HS-5 (cell line): ENCODE measurements at regions not wholly inside any gene's neighbourhood (a gene's known extent, or its start where the extent isn't known, plus 50 kb on each side); places are given as distances from the start of the nearest gene placed in this dataset.
"Not testable (repeated sequence)": the region's sequence is repeated elsewhere in the genome, so short reads cannot be mapped to it uniquely, and the experiment has no call there.

ENCODE experiments used
- DNase-seq: peaks from one replicate; pipeline ENCODE4 v3.0.0-alpha.2; 2012; ENCODE audit warnings: low read depth

- DNase-seq = peak; percentile 28
Observed at GRCh38 chr6:159594106-159594749, 98.8 kb downstream of the SOD2 start.

- DNase-seq = no peak
Observed at GRCh38 chr6:159590835-159591234, 102.2 kb downstream of the SOD2 start.

DNA sequence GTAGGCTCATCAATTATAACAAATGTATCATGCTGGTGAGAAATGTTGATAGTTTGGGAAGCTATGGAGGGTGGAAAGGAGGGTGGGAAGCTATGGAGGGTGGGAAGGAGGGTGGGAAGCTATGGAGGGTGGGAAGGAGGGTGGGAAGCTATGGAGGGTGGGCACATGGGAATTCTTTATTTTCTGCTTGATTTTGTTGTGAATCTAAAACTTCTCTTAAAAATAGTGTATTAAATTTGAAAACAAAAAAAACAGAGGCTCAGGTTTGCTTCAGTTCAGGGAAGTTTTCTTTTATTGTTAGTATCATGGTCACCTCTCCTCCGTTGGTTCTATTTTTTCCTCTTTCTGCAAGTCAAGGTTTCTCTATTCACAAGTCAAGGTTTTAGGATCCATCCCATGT, 106.4 kb downstream of the SOD2 start:
- DNase-seq = no peak

DNA sequence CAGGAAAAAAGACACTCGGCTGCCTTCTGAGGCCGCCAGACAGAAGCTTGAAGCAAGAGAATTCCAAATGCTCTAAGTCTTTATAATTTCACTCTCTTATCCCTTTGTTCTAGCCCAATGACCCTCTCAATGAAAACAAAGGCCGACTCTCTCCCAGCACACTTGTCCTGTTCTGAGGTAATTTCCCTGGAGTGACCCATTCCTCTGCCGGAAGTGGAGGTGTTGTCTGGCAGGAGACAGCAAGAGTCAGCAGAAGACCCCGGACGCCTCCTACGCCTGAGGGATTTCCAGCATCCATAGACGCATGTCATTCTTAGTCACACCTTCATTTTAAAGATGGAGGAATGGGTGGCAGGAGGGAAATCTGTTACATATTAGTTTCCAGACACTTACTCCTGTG, 110.3 kb downstream of the SOD2 start:
- no peak for DNase-seq

DNA sequence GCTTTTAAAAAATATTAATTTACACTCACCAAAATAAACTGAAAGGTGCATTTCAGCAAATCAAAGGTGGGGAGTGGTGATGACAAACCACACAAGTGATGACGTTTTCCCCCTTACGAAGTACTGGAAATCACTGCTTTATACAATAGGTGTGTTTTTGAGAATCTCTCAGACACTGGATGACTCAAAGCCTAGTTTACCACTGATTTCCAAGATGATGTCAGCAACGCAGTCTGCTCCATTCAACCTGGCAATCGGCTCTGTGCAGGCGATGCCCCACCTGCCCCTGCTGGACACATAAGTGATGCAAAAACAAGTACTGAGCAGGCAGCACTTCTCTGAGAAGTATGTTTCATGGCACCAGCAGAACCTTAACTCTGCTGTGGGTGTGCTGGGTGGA, 114.4 kb downstream of the SOD2 start:
- DNase-seq = no peak

- no peak for DNase-seq
Observed at GRCh38 chr6:159577564-159577963, 115.5 kb downstream of the SOD2 start.

DNA sequence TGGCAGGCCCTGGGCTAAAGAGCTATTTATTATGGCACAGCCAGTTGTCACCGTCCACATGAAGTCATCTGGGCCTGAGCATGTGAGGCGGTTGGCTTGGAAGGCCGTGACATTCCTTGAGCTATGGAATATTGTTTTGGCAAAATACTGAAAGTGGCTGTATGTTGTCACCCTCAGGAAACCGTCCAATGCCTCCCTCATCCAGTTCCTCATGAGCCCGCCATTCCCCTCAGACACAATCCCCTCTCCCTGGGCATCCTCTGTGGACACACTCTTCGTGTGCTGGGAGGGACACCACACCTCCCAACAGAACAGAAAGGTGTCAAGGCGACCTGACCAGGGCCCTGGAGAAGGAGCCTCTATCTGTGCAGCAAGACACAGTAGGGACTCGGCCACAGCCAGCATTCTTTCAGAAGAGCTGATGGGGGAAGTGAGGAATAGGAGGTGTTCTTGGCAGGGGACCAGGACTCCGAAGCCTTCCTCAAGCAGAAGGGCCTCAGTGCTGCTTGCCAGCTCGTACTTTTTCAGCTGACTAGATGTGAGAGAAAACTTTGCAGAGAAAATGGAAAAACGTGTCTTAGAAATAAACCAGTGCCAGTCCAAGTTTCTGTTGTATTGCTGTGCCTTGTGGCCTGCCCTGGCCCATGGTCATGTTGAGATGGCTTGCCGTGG, 120.5 kb downstream of the SOD2 start:
- no peak for DNase-seq

DNA sequence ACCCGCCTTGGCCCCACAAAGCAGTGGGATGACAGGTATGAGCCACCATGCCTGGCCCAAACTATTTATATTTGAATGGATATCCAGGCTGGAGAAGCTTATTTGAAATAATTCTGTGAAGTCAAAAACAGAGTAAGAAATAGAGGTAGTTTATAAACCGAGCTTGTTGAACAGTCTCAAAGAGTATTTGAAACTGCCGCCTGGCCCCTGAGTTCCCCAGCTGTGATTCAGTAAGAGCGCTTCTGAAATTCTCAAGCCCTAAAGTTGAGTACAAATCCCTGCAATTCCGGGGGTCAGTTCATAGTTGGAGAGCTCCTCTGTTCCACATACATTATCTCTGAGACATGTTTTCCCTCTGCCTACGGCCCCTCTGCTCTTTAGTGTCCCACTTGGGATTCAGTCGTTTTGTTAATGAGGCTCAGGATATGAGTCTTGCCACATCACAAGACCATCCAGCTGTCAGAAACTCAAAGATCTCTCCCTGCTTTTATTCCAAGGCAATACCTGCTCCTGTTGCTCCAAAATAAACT, 127.8 kb downstream of the SOD2 start:
- no peak for DNase-seq

GRCh38 chr6:159564456-159564855, 128.6 kb downstream of the SOD2 start:
- no peak for DNase-seq

GRCh38 chr6:159557031-159557430, 136.0 kb downstream of the SOD2 start:
- no peak for DNase-seq

DNA sequence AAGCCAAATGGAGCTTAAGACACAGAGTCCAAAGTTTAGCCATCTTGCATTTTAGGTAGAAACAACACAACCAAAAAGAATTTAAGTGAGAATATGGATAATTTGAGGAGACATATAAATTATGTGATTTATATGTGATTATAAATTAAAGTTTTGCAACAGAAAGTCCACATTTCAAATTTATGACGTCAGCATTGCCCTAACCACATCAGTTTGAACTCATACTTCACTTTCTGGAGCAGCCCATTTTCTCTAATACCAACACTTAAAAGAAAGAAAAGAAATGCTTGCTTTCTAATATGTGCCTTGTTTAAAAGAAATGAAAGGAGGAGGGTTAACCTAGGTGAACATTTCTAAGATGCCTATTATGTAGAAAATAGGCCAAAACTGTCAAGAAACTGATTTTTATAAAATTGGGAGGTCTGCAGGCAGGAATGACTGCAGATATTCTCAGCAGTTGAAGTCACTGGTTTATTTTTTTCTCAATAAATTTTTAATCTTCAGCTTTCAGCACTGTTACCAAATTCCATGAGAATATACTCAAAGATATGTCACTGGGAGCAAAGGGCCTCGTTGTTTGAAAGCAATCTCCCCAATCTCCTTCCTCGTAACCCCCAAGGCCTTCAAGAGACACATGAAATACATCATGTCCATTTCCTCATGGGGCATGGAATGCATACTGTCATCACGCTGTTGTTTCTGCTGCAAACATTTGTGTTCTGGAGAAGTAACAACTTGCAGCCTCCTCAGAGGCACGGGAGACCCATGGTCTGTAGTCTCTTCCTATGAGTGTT, 137.8 kb downstream of the SOD2 start:
- no peak for DNase-seq

GRCh38 chr6:159541296-159541695, 151.7 kb downstream of the SOD2 start:
- no peak for DNase-seq

DNA sequence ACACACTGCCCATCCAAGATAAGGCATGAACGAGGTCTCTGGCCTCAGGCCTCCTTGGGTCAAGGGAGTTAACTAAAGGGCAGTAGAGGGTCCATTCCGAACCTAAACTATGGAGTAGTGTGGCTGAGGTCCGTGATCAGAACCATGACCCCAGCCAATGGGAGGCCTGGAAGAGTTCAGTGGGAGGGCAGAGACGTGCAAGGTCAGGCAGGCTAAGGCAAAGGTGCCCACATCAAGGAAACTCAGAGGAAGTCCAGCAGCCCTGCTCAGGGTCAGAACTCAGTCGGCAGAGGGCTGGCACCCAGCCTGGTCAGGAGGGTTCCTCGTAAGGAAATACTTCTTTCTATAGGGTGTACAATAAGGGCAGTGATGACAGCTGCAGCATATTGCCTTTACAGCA, 152.2 kb downstream of the SOD2 start:
- no peak for DNase-seq

DNA sequence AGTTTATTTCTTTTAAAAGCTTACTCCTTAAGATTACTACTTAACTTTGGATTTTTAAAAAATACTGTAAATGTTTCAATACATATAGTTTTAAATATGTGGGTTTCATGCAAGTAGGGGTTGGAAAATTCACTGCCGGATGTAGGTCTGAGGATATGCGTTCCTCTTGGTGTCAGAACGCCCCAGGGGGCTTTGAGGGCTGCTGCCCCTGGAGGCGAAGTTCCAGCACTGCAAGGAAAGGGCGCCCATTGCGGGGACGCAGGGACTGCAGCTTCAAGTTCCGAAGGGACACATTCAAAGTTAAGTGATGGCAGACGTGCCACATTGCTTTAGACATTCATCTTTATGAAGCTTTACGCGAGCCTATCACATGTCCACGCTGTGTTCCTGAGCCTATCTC, 152.9 kb downstream of the SOD2 start:
- no peak for DNase-seq

DNA sequence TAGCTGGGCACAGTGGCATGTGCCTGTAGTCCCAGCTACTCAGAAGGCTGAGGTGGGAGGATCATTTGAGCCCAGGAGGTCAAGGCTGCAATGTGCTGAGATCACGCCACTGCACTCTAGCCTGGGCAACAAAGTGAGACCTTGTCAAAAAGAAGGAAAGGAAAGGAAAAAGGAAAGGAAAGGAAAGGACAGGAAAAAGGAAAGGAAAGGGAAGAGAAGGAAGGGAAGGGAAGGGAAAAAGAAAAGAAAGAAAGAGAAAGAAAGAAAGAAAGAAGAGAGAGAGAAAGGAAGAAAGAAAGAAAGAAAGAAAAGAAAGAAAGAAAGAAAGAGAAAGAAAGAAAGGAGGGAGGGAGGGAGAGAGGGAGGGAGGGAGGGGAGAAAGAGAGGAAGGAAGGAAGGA, 155.0 kb downstream of the SOD2 start:
- DNase-seq = not testable (repeated sequence)

GRCh38 chr6:159535656-159536350, 157.2 kb downstream of the SOD2 start:
- no peak for DNase-seq

DNA sequence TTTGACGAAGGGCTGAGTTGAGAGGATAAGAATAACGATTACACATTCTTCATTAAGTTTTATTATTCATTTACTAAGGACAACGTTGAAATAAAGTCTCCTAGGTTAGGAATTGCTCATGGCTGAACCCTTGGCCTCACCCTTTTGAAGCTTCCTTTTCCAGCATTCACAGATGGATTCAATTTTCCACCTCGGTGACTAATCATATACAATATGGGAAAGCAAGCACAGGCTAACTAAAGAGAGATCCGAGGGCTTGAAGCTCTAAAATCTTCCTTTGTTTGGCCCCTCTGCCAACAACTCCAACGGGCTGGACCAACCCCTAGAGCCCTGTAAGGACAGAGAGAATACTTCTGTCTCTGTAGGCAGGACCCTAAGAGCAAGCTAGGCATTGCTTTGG, 159.5 kb downstream of the SOD2 start:
- peak; percentile 49 for DNase-seq

DNA sequence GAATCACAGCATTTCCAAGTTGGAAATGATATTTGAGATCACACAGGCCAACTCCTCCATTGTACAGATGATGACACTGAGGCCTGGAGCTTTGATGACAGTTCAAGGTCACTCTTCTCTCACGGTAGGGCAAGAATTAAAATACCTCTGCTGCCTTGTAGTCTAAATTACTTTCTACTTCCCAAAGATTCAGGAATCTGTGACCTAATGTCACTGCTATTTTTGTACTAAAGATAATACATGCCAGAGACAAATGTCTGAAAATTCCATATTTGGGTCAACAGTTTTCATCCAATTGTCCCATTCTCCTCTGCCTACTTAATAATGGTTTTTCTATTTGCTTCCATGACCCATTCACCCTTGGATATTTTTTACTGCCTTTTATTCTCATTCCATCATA, 160.0 kb downstream of the SOD2 start:
- no peak for DNase-seq

GRCh38 chr6:159532155-159532554, 160.9 kb downstream of the SOD2 start:
- DNase-seq = no peak

DNA sequence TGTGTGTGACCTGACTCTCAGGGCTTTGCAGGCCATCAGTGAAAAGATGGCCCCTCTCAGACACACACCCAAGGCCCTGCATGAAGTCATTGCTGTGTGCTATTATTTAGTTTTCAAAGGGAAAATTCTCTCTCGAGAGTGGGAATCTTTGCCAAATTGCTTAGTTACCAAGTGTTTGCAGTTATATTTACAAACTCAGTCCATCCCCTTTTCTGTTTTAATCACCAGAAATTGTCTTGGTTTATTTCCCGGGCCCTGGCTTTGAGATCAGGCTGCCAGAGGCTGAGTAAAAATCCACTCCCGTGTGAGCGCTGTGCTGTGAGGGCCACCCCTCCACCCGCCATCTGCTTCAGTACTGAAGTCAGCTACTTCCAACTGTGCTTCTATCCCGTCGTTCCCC, 163.1 kb downstream of the SOD2 start:
- no peak for DNase-seq

- DNase-seq = no peak
Observed at GRCh38 chr6:159527351-159527750, 165.7 kb downstream of the SOD2 start.

- no peak for DNase-seq
Observed at GRCh38 chr6:159525445-159526025, 167.5 kb downstream of the SOD2 start.
